HEK293 (cell line): ENCODE measurements at regions not wholly inside any gene's neighbourhood (a gene's known extent, or its start where the extent isn't known, plus 50 kb on each side); places are given as distances from the start of the nearest gene placed in this dataset.

Experiments
- CTCF ChIA-PET: fragments of 350-600 bp; formaldehyde crosslinking; extraction: SDS; loops from one replicate; lab custom pipeline; 2021; ENCODE audit warnings: antibody characterized with exemption; lab: Yijun Ruan, JAX
- POLR2A ChIA-PET: fragments of 300-600 bp; formaldehyde crosslinking; extraction: SDS; loops from one replicate; lab custom pipeline; 2020; ENCODE audit warnings: antibody characterized with exemption, inconsistent platforms; lab: Yijun Ruan, JAX
- H3K27ac ChIP-seq: fragments of 200-500 bp; sonication (Bioruptor generic); 2 replicates; pipeline ENCODE4 v1.5.1; 2014; ENCODE audit warnings: low read depth, low read length, control low read depth, inconsistent platforms; ENCODE audit errors: extremely low read depth
- H3K36me3 ChIP-seq, 2 experiments: fragments of 200-500 bp in 1 of 2; sonication (Bioruptor generic) in 1 of 2; 1 replicate in 1 of 2; 2 replicates in 1 of 2; pipeline ENCODE4 v1.5.1; 2014 to 2017; ENCODE audit warnings: inconsistent platforms in 2 of 2, low read length in 2 of 2; ENCODE audit not compliant: control insufficient read depth in 2 of 2, insufficient read depth in 1 of 2
- H3K4me1 ChIP-seq: fragments of 200-500 bp; sonication (Bioruptor generic); 2 replicates; pipeline ENCODE4 v1.5.1; 2014; ENCODE audit warnings: mild to moderate bottlenecking, low read length, inconsistent platforms; ENCODE audit not compliant: control insufficient read depth, insufficient read depth
- H3K4me3 ChIP-seq: 2 replicates; pipeline ENCODE4 v1.5.1; 2011; ENCODE audit warnings: low read depth, mild to moderate bottlenecking, control low read depth, low read length, moderate library complexity
- H3K9me3 ChIP-seq: fragments of 200-500 bp; sonication (Bioruptor generic); 2 replicates; pipeline ENCODE4 v1.5.1; 2014; ENCODE audit warnings: low read depth, low read length, inconsistent platforms; ENCODE audit not compliant: control insufficient read depth, insufficient read depth
- BCL11A ChIP-seq: fragments of 450-650 bp; formaldehyde crosslinking; IDR thresholded peaks from 2 replicates; pipeline ENCODE4 v1.5.1; 2016; ENCODE audit warnings: low read depth, missing biosample characterization, missing genetic modification characterization
- GFI1B ChIP-seq: fragments of 450-650 bp; formaldehyde crosslinking; IDR thresholded peaks from 2 replicates; pipeline ENCODE4 v1.5.1; 2016; ENCODE audit warnings: missing biosample characterization, missing genetic modification characterization
- HOXD13 ChIP-seq: sonication (generic); formaldehyde crosslinking; IDR thresholded peaks from 2 replicates; pipeline ENCODE4 v1.8.0; 2022; ENCODE audit warnings: missing genetic modification reagents, borderline replicate concordance
- KLF8 ChIP-seq: fragments of 450-650 bp; formaldehyde crosslinking; IDR thresholded peaks from 2 replicates; pipeline ENCODE4 v1.5.1; 2016; ENCODE audit warnings: missing biosample characterization, missing genetic modification characterization
- OVOL3 ChIP-seq: fragments of 450-650 bp; formaldehyde crosslinking; IDR thresholded peaks from 2 replicates; pipeline ENCODE4 v1.5.1; 2016; ENCODE audit warnings: missing biosample characterization, missing genetic modification characterization
- PRDM1 ChIP-seq: fragments of 450-650 bp; formaldehyde crosslinking; IDR thresholded peaks from 2 replicates; pipeline ENCODE4; 2016; ENCODE audit warnings: missing biosample characterization, missing genetic modification characterization
- SALL2 ChIP-seq: fragments of 450-650 bp; formaldehyde crosslinking; IDR thresholded peaks from 2 replicates; pipeline ENCODE4 v1.5.0; 2017; ENCODE audit warnings: missing biosample characterization, mild to moderate bottlenecking, missing genetic modification characterization, borderline replicate concordance
- SP3 ChIP-seq: fragments of 450-650 bp; formaldehyde crosslinking; IDR thresholded peaks from 2 replicates; pipeline ENCODE4 v1.5.1; 2016; ENCODE audit warnings: missing biosample characterization, missing genetic modification characterization
- YY1 ChIP-seq: fragments of 450-650 bp; formaldehyde crosslinking; IDR thresholded peaks from 2 replicates; pipeline ENCODE4 v1.5.1; 2018; ENCODE audit warnings: missing biosample characterization, missing genetic modification characterization
- ZBTB17 ChIP-seq: fragments of 450-650 bp; formaldehyde crosslinking; IDR thresholded peaks from 2 replicates; pipeline ENCODE4 v1.5.1; 2016; ENCODE audit warnings: missing biosample characterization, missing genetic modification characterization
- ZBTB8A ChIP-seq: fragments of 450-650 bp; formaldehyde crosslinking; IDR thresholded peaks from 2 replicates; pipeline ENCODE4 v1.5.1; 2016; ENCODE audit warnings: missing biosample characterization, missing genetic modification characterization
- ZIC2 ChIP-seq: fragments of 450-650 bp; formaldehyde crosslinking; IDR thresholded peaks from 2 replicates; pipeline ENCODE4 v1.5.1; 2016; ENCODE audit warnings: missing biosample characterization, missing genetic modification characterization
- ZNF10 ChIP-seq: fragments of 450-650 bp; formaldehyde crosslinking; IDR thresholded peaks from 2 replicates; pipeline ENCODE4 v1.5.1; 2017; ENCODE audit warnings: missing biosample characterization, missing genetic modification characterization
- ZNF157 ChIP-seq: fragments of 450-650 bp; formaldehyde crosslinking; IDR thresholded peaks from 2 replicates; pipeline ENCODE4 v1.5.1; 2016; ENCODE audit warnings: missing biosample characterization, missing genetic modification characterization
- ZNF16 ChIP-seq: fragments of 450-650 bp; formaldehyde crosslinking; IDR thresholded peaks from 2 replicates; pipeline ENCODE4 v1.5.1; 2016; ENCODE audit warnings: low read depth, missing biosample characterization, missing genetic modification characterization
- ZNF248 ChIP-seq: fragments of 450-650 bp; formaldehyde crosslinking; IDR thresholded peaks from 2 replicates; pipeline ENCODE4 v1.5.1; 2017; ENCODE audit warnings: missing biosample characterization, missing genetic modification characterization
- ZNF302 ChIP-seq: fragments of 450-650 bp; formaldehyde crosslinking; IDR thresholded peaks from 2 replicates; pipeline ENCODE4 v1.5.1; 2016; ENCODE audit warnings: missing biosample characterization, missing genetic modification characterization, low read depth
- ZNF311 ChIP-seq: fragments of 450-650 bp; formaldehyde crosslinking; IDR thresholded peaks from 2 replicates; pipeline ENCODE4 v1.5.1; 2017; ENCODE audit warnings: missing biosample characterization, missing genetic modification characterization, borderline replicate concordance
- ZNF324 ChIP-seq: fragments of 450-650 bp; formaldehyde crosslinking; IDR thresholded peaks from 2 replicates; pipeline ENCODE4 v1.5.1; 2016; ENCODE audit warnings: missing biosample characterization, missing genetic modification characterization
- ZNF350 ChIP-seq: fragments of 450-650 bp; formaldehyde crosslinking; IDR thresholded peaks from 2 replicates; pipeline ENCODE4 v1.5.0; 2017; ENCODE audit warnings: missing biosample characterization, mild to moderate bottlenecking, missing genetic modification characterization
- ZNF366 ChIP-seq: fragments of 450-650 bp; formaldehyde crosslinking; conservative IDR thresholded peaks from 2 replicates; pipeline ENCODE4 v1.5.1; 2016; ENCODE audit warnings: missing biosample characterization, missing genetic modification characterization
- ZNF473 ChIP-seq: fragments of 450-650 bp; formaldehyde crosslinking; IDR thresholded peaks from 2 replicates; pipeline ENCODE4 v1.5.1; 2017; ENCODE audit warnings: missing biosample characterization, missing genetic modification characterization
- ZNF529 ChIP-seq: fragments of 450-650 bp; formaldehyde crosslinking; IDR thresholded peaks from 2 replicates; pipeline ENCODE4 v1.5.1; 2017; ENCODE audit warnings: missing genetic modification characterization, missing biosample characterization; ENCODE audit not compliant: insufficient replicate concordance
- ZNF558 ChIP-seq: fragments of 450-650 bp; formaldehyde crosslinking; IDR thresholded peaks from 2 replicates; pipeline ENCODE4 v1.5.1; 2016; ENCODE audit warnings: missing biosample characterization, missing genetic modification characterization
- ZNF664 ChIP-seq: fragments of 450-650 bp; formaldehyde crosslinking; IDR thresholded peaks from 2 replicates; pipeline ENCODE4 v1.5.1; 2016; ENCODE audit warnings: missing biosample characterization, missing genetic modification characterization
- ZNF677 ChIP-seq: fragments of 450-650 bp; IDR thresholded peaks from 2 replicates; pipeline ENCODE4 v1.5.0; 2018; ENCODE audit warnings: missing biosample characterization, mild to moderate bottlenecking, missing genetic modification characterization, moderate library complexity
- ZNF747 ChIP-seq: fragments of 450-650 bp; formaldehyde crosslinking; IDR thresholded peaks from 2 replicates; pipeline ENCODE4 v1.5.1; 2016; ENCODE audit warnings: missing biosample characterization, missing genetic modification characterization
- ZNF777 ChIP-seq: fragments of 450-650 bp; formaldehyde crosslinking; IDR thresholded peaks from 2 replicates; pipeline ENCODE4 v1.5.1; 2017; ENCODE audit warnings: missing biosample characterization, missing genetic modification characterization, borderline replicate concordance
- ZSCAN30 ChIP-seq: fragments of 450-650 bp; IDR thresholded peaks from 2 replicates; pipeline ENCODE4 v1.5.1; 2018; ENCODE audit warnings: missing biosample characterization, mild to moderate bottlenecking, missing genetic modification characterization, moderate library complexity
- TF ChIP-seq, protein P1 (sequence below): fragments of 450-650 bp; formaldehyde crosslinking; IDR thresholded peaks from 2 replicates; pipeline ENCODE4 v1.5.1; 2016; ENCODE audit warnings: missing biosample characterization, missing genetic modification characterization
- TF ChIP-seq, protein P2 (sequence below): fragments of 450-650 bp; formaldehyde crosslinking; IDR thresholded peaks from 2 replicates; pipeline ENCODE4 v1.5.1; 2016; ENCODE audit warnings: missing biosample characterization, missing genetic modification characterization

DNA sequence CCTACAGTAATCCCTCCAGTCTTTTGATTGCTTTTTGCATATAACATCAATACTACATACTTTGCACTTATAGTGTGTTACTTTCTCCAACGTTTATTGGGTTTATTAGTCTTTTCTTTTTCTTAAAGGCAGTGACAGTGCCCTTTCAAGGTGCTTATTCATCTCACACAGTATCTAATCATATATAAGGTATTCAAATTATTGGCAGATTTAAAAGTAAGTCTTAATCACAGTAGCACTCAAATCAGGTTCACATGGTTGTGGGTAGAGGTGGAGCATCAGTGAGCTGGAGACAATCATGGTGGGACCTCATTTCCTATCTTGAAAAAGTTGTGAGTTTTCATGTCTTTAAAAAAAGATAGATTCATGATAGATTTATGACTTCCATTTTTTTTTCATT lies 706.2 kb downstream of the GALC start (continued):
- TF ChIP-seq ZNF473 (no peak), ZNF157 (no peak), ZNF311 (tag by site-specific recombination) (no peak), ZNF677 (tag by site-specific recombination) (no peak)

DNA sequence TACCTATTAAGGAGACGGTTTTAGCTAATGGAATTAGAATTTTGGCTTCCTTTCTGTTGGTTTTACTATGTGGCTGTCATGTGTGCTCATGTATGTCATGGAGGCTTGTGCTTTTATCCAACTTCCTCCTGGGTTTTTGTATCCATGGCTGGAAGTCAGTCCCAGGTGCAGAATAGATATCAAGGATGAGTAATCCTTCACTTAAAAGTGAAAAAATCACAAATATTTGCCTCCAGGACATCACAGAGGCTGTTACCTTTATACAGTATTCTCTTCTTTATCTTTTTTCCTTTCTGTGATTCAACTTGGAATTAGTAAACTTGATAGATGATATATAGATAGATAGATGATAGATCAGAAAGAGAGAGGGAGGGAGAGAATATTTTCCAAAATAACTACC lies 706.8 kb downstream of the GALC start:
- no peaks in the 10 kb centered on the region for H3K9me3 ChIP-seq
- H3K4me1 ChIP-seq: no peaks in the 10 kb centered on the region
- H3K27ac ChIP-seq: no peak overlapping the region
- TF ChIP-seq PRDM1 (tag by site-specific recombination): no peak
- TF ChIP-seq ZNF747 (tag by site-specific recombination): no peak
- no peak for TF ChIP-seq ZSCAN30 (tag by site-specific recombination)
- TF ChIP-seq, all 188 proteins: peak for 0
- H3K4me3 ChIP-seq: no peak overlapping the region
- no peaks in the 10 kb centered on the region for H3K36me3 ChIP-seq
- ChIA-PET CTCF (no interaction called here), POLR2A (no interaction called here)

DNA sequence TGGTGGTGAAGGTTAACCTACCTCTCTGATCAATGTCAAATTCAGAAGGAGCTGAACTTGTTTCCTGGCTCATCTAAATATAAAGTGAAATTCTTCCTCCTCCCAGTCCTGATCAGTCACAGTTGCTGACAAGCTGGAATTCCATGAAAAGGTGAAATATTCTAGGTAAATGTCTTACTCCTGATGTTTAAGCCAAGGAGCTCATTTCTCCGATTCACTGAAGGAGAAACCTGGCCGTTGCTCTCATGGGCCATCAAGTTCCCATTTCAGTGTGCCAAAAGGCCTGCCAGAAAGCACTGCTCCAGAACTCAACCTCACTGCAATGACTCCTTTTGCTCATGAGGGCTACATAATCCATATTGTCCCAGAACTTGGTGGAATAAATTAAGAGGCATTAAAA lies 707.5 kb downstream of the GALC start:
- TF ChIP-seq OVOL3 (tag by site-specific recombination): no peak
- TF ChIP-seq ZNF366 (tag by site-specific recombination): no peak
- TF ChIP-seq ZNF529 (tag by site-specific recombination): no peak
- TF ChIP-seq ZNF777 (tag by site-specific recombination): no peak
- TF ChIP-seq ZNF10 (tag by site-specific recombination): no peak
- TF ChIP-seq BCL11A (tag by site-specific recombination): no peak
- no peak for TF ChIP-seq SALL2
- TF ChIP-seq ZNF350 (tag by site-specific recombination): no peak
- no peak for TF ChIP-seq ZIC2 (tag by site-specific recombination)
- TF ChIP-seq KLF8 (tag by site-specific recombination): no peak
- TF ChIP-seq ZNF302: no peak
- no peak for TF ChIP-seq YY1
- TF ChIP-seq GFI1B (tag by site-specific recombination): no peak
- TF ChIP-seq, all 188 proteins: peak for 0
- H3K4me1 ChIP-seq: no peaks in the 10 kb centered on the region
- no peak overlapping the region for H3K27ac ChIP-seq
- ChIA-PET CTCF (no interaction called here), POLR2A (no interaction called here)
- H3K4me3 ChIP-seq: no peak overlapping the region
- no peaks in the 10 kb centered on the region for H3K36me3 ChIP-seq
- H3K9me3 ChIP-seq: no peaks in the 10 kb centered on the region

DNA sequence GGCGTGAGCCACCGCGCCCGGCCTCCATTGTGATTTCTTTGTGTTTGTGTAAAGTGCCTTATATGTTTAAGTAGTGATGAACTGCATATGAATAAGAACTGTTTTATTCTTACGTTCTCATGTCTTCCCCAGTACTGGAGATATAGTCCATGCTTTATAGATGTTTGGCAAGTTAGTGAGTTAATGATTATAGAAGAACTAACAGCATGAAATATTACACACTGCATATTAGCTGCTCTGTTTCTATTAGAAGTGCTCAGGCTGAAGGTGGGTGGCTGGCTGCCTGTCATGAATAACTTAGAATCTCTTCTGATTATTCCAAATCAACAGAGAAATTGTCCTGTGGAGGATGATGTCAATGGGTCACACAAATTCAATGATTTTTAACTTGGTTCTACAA lies 709.4 kb downstream of the GALC start:
- Histone ChIP-seq H3K4me3 (no peak overlapping the region), H3K9me3 (no peaks in the 10 kb centered on the region), H3K36me3 (no peaks in the 10 kb centered on the region), H3K27ac (no peak overlapping the region), H3K4me1 (no peaks in the 10 kb centered on the region)
- ChIA-PET POLR2A (no interaction called here), CTCF (no interaction called here)
- TF ChIP-seq ZNF664 (tag by site-specific recombination) (no peak), ZNF324 (tag by site-specific recombination) (no peak), ZNF302 (no peak), ZNF558 (no peak), SP3 (no peak), HOXD13 (CRISPR knock-in tag) (no peak), ZBTB17 (tag by site-specific recombination) (no peak), ZNF16 (tag by site-specific recombination) (no peak), ZNF248 (tag by site-specific recombination) (no peak), ZBTB8A (tag by site-specific recombination) (no peak)
- TF ChIP-seq, protein P1, sequence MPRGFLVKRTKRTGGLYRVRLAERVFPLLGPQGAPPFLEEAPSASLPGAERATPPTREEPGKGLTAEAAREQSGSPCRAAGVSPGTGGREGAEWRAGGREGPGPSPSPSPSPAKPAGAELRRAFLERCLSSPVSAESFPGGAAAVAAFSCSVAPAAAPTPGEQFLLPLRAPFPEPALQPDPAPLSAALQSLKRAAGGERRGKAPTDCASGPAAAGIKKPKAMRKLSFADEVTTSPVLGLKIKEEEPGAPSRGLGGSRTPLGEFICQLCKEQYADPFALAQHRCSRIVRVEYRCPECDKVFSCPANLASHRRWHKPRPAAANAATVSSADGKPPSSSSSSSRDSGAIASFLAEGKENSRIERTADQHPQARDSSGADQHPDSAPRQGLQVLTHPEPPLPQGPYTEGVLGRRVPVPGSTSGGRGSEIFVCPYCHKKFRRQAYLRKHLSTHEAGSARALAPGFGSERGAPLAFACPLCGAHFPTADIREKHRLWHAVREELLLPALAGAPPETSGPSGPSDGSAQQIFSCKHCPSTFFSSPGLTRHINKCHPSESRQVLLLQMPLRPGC: no peak
- TF ChIP-seq, protein P2, sequence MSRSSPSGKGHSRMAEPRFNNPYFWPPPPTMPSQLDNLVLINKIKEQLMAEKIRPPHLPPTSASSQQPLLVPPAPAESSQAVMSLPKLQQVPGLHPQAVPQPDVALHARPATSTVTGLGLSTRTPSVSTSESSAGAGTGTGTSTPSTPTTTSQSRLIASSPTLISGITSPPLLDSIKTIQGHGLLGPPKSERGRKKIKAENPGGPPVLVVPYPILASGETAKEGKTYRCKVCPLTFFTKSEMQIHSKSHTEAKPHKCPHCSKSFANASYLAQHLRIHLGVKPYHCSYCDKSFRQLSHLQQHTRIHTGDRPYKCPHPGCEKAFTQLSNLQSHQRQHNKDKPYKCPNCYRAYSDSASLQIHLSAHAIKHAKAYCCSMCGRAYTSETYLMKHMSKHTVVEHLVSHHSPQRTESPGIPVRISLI (tag by site-specific recombination): no peak
